ENCODE measurements at regions not wholly inside any gene's neighbourhood (a gene's known extent, or its start where the extent isn't known, plus 50 kb on each side); places are given as distances from the start of the nearest gene placed in this dataset.
"Not testable (repeated sequence)": the region's sequence is repeated elsewhere in the genome, so short reads cannot be mapped to it uniquely, and the experiment has no call there.

- DNase-seq: no peak
Observed at GRCh38 chr4:116537828-116538227, 547.5 kb downstream of the TRAM1L1 start.

GRCh38 chr4:116536024-116536423 is 549.4 kb downstream of the TRAM1L1 start:
- not testable (repeated sequence) for DNase-seq

GRCh38 chr4:116531870-116532269 is 553.5 kb downstream of the TRAM1L1 start:
- DNase-seq: no peak

- no peak for DNase-seq
Observed at GRCh38 chr4:116531026-116531425, 554.4 kb downstream of the TRAM1L1 start.

- no peak for DNase-seq
Observed at GRCh38 chr4:116530048-116530447, 555.3 kb downstream of the TRAM1L1 start.

- no peak for DNase-seq
Observed at GRCh38 chr4:116529129-116529528, 556.2 kb downstream of the TRAM1L1 start.

- DNase-seq: no peak
Observed at GRCh38 chr4:116522922-116523321, 562.5 kb downstream of the TRAM1L1 start.

- no peak for DNase-seq
Observed at GRCh38 chr4:116520886-116521285, 564.5 kb downstream of the TRAM1L1 start.

- DNase-seq: no peak
Observed at GRCh38 chr4:116516711-116517110, 568.7 kb downstream of the TRAM1L1 start.

GRCh38 chr4:116515959-116516358 is 569.4 kb downstream of the TRAM1L1 start:
- no peak for DNase-seq

GRCh38 chr4:116512552-116512951 is 572.8 kb downstream of the TRAM1L1 start:
- DNase-seq: no peak

- no peak for DNase-seq
Observed at GRCh38 chr4:116501954-116502353, 583.4 kb downstream of the TRAM1L1 start.

GRCh38 chr4:116500225-116500624 is 585.2 kb downstream of the TRAM1L1 start:
- DNase-seq: no peak

GRCh38 chr4:116489739-116490138 is 595.6 kb downstream of the TRAM1L1 start:
- no peak for DNase-seq

- DNase-seq: no peak
Observed at GRCh38 chr4:116486401-116486800, 599.0 kb downstream of the TRAM1L1 start.

GRCh38 chr4:116480546-116480945 is 604.8 kb downstream of the TRAM1L1 start:
- DNase-seq: no peak

GRCh38 chr4:116478343-116478742 is 607.0 kb downstream of the TRAM1L1 start:
- DNase-seq: no peak

- DNase-seq: no peak
Observed at GRCh38 chr4:116469582-116469981, 615.8 kb downstream of the TRAM1L1 start.

GRCh38 chr4:116453127-116453526 is 632.2 kb downstream of the TRAM1L1 start:
- DNase-seq: no peak

- no peak for DNase-seq
Observed at GRCh38 chr4:116449764-116450163, 635.6 kb downstream of the TRAM1L1 start.

- no peak for DNase-seq
Observed at GRCh38 chr4:116444117-116444516, 641.3 kb downstream of the TRAM1L1 start.

GRCh38 chr4:116438981-116439729 is 646.2 kb downstream of the TRAM1L1 start:
- DNase-seq: peak in 1 of 14 donors; percentile 11

- DNase-seq: no peak
Observed at GRCh38 chr4:116438417-116438816, 647.0 kb downstream of the TRAM1L1 start.

- DNase-seq: no peak
Observed at GRCh38 chr4:116427666-116428065, 657.7 kb downstream of the TRAM1L1 start.

- DNase-seq: no peak
Observed at GRCh38 chr4:116413222-116413621, 672.2 kb downstream of the TRAM1L1 start.

Measured in C1 segment of cervical spinal cord (tissue), 14 donors.